ENCODE measurements at regions not wholly inside any gene's neighbourhood (a gene's known extent, or its start where the extent isn't known, plus 50 kb on each side); places are given as distances from the start of the nearest gene placed in this dataset.

DNA sequence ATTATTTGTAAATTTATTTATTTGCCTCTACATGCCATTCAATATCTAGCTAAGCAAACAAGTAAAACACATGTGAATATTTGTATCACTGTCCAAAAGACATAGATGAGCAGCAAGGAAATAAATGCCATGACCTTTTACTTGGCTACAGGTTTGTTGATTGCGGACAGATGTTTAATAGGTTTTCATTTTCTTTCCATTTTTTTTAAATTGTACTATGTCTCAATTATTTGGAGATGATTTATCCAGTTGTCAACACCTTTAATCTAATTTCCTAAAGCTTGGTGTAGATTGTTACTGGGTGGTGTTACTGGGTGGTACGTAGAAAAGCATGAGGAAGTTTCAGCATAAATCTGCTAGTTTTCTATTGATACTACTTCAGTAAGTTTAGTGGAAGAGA lies 560.6 kb upstream of the SPRY2 start:
- ATAC-seq, result no peak
- WGBS (ENCODE audit: missing lambda C conversion rate), result 78% methylated on average over 2 of the region's 2 CpGs

DNA sequence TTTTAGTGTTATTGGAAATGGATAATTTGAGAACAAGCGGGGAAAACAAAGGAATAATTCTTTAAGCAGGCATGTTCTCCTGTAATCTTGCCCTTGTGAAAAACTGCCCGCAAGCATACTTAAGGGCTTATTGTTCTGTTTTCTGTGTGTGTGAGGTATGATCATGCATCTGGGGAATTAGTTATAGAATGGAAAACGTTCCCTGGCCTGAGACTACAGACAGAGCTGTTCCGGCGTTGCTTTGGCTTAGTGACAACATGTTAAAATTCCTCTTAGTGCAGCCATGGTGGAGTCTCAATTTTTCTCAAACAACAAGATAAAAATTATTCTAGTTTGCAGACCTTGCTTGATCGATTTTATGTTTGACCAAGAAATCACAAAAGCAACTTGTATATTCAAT lies 560.2 kb upstream of the SPRY2 start:
- Histone ChIP-seq H3K4me2 (no peak overlapping the region), H3K9me3 (no peaks in the 10 kb centered on the region), H3K4me3 (no peak overlapping the region), H3K27ac (no peak overlapping the region), H3K4me1 (no peaks in the 10 kb centered on the region)
- TF ChIP-seq, protein P1, sequence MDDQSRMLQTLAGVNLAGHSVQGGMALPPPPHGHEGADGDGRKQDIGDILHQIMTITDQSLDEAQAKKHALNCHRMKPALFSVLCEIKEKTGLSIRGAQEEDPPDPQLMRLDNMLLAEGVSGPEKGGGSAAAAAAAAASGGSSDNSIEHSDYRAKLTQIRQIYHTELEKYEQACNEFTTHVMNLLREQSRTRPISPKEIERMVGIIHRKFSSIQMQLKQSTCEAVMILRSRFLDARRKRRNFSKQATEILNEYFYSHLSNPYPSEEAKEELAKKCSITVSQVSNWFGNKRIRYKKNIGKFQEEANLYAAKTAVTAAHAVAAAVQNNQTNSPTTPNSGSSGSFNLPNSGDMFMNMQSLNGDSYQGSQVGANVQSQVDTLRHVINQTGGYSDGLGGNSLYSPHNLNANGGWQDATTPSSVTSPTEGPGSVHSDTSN (IDR thresholded peaks at IDR 0.05), result no peak
- TF ChIP-seq, protein P2, sequence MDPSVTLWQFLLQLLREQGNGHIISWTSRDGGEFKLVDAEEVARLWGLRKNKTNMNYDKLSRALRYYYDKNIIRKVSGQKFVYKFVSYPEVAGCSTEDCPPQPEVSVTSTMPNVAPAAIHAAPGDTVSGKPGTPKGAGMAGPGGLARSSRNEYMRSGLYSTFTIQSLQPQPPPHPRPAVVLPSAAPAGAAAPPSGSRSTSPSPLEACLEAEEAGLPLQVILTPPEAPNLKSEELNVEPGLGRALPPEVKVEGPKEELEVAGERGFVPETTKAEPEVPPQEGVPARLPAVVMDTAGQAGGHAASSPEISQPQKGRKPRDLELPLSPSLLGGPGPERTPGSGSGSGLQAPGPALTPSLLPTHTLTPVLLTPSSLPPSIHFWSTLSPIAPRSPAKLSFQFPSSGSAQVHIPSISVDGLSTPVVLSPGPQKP (IDR thresholded peaks at IDR 0.05; ENCODE audit: low read depth, low read length), result no peak
- no peak for TF ChIP-seq MYC (IDR thresholded peaks at IDR 0.05; ENCODE audit: borderline replicate concordance, low read length)
- no peak for TF ChIP-seq FOXS1 (CRISPR knock-in tag; IDR thresholded peaks at IDR 0.05)
- TF ChIP-seq NFE2L2 (conservative IDR thresholded peaks at IDR 0.05; ENCODE audit: low read length), result no peak
- TF ChIP-seq ZC3H11A (IDR thresholded peaks at IDR 0.05), result no peak
- TF ChIP-seq, protein P3, sequence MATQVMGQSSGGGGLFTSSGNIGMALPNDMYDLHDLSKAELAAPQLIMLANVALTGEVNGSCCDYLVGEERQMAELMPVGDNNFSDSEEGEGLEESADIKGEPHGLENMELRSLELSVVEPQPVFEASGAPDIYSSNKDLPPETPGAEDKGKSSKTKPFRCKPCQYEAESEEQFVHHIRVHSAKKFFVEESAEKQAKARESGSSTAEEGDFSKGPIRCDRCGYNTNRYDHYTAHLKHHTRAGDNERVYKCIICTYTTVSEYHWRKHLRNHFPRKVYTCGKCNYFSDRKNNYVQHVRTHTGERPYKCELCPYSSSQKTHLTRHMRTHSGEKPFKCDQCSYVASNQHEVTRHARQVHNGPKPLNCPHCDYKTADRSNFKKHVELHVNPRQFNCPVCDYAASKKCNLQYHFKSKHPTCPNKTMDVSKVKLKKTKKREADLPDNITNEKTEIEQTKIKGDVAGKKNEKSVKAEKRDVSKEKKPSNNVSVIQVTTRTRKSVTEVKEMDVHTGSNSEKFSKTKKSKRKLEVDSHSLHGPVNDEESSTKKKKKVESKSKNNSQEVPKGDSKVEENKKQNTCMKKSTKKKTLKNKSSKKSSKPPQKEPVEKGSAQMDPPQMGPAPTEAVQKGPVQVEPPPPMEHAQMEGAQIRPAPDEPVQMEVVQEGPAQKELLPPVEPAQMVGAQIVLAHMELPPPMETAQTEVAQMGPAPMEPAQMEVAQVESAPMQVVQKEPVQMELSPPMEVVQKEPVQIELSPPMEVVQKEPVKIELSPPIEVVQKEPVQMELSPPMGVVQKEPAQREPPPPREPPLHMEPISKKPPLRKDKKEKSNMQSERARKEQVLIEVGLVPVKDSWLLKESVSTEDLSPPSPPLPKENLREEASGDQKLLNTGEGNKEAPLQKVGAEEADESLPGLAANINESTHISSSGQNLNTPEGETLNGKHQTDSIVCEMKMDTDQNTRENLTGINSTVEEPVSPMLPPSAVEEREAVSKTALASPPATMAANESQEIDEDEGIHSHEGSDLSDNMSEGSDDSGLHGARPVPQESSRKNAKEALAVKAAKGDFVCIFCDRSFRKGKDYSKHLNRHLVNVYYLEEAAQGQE (IDR thresholded peaks at IDR 0.05), result no peak
- no peak for TF ChIP-seq SMC3 (IDR thresholded peaks at IDR 0.05)
- ChIA-PET POLR2A (no interaction called here), CTCF (no interaction called here)
- ATAC-seq (no peak), FAIRE-seq (no peak), DNase-seq (ENCODE audit: low read depth in 1 of 2, low spot score in 1 of 2) (no peak)
- WGBS (ENCODE audit: missing lambda C conversion rate), result 53% methylated on average over 6 of the region's 6 CpGs

More for the DNA sequence above, 560.6 kb upstream of the SPRY2 start:
- no peak for DNase-seq (ENCODE audit: low read depth in 1 of 2, low spot score in 1 of 2)
- no peak for FAIRE-seq
- H3K9me3 ChIP-seq, result no peaks in the 10 kb centered on the region
- H3K4me1 ChIP-seq, result no peaks in the 10 kb centered on the region
- ChIA-PET POLR2A (no interaction called here), CTCF (no interaction called here)
- H3K27ac ChIP-seq, result no peak overlapping the region
- TF ChIP-seq RNF2 (IDR thresholded peaks at IDR 0.05; ENCODE audit: borderline replicate concordance, low read depth) (no peak), GATA3 (IDR thresholded peaks at IDR 0.05; ENCODE audit: borderline replicate concordance) (no peak), KDM5A (IDR thresholded peaks at IDR 0.05) (no peak), TP53 (CRISPR knock-in tag; IDR thresholded peaks at IDR 0.05) (no peak), HOXB13 (CRISPR knock-in tag; IDR thresholded peaks at IDR 0.05; ENCODE audit: low read depth) (no peak), HDAC2 (IDR thresholded peaks at IDR 0.05) (no peak), CBX8 (IDR thresholded peaks at IDR 0.05) (no peak), ZSCAN20 (CRISPR knock-in tag; IDR thresholded peaks at IDR 0.05) (no peak), FOXS1 (CRISPR knock-in tag; IDR thresholded peaks at IDR 0.05) (no peak), MAZ (IDR thresholded peaks at IDR 0.05; ENCODE audit: borderline replicate concordance, low read depth, low read length) (no peak), RFX5 (IDR thresholded peaks at IDR 0.05) (no peak), EHMT2 (IDR thresholded peaks at IDR 0.05; ENCODE audit: low read depth) (no peak), CEBPB (IDR thresholded peaks at IDR 0.05) (no peak)
- TF ChIP-seq, protein P4, sequence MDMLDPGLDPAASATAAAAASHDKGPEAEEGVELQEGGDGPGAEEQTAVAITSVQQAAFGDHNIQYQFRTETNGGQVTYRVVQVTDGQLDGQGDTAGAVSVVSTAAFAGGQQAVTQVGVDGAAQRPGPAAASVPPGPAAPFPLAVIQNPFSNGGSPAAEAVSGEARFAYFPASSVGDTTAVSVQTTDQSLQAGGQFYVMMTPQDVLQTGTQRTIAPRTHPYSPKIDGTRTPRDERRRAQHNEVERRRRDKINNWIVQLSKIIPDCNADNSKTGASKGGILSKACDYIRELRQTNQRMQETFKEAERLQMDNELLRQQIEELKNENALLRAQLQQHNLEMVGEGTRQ (IDR thresholded peaks at IDR 0.05), result no peak
- H3K4me3 ChIP-seq, result no peak overlapping the region
- no peak overlapping the region for H3K4me2 ChIP-seq

Data from A549 (cell line).